Ovary (tissue), 7 donors: ENCODE measurements at regions not wholly inside any gene's neighbourhood (a gene's known extent, or its start where the extent isn't known, plus 50 kb on each side); places are given as distances from the start of the nearest gene placed in this dataset.

Source experiments
- DNase-seq, 5 donors: peaks; one replicate each; pipeline ENCODE4 v3.0.0-alpha.2; 2019 to 2020
- H3K27ac ChIP-seq, 2 donors: fragments of 200-600 bp; one replicate each; pipeline versions ENCODE4 v1.5.1 to v1.8.0; 2019 to 2022
- H3K27me3 ChIP-seq: fragments of 200-600 bp; one replicate; pipeline ENCODE4 v1.8.0; 2022
- H3K36me3 ChIP-seq: fragments of 200-600 bp; sonication (generic); one replicate; pipeline ENCODE4 v1.5.1; 2019
- H3K4me1 ChIP-seq: one replicate; pipeline ENCODE4 v1.8.1; 2013; ENCODE audit warnings: mild to moderate bottlenecking, moderate library complexity; ENCODE audit not compliant: insufficient read depth
- H3K4me3 ChIP-seq: fragments of 200-600 bp; sonication (generic); one replicate; pipeline ENCODE4 v1.5.1; 2017
- H3K9me3 ChIP-seq, 2 donors: fragments of 200-600 bp in 1 of 2; sonication (generic) in 1 of 2; one replicate each; pipeline versions ENCODE4 v1.5.1 to v1.8.1; 2013 to 2019; ENCODE audit warnings: mild to moderate bottlenecking in 1 of 2, moderate library complexity in 1 of 2
- EP300 ChIP-seq: sonication (generic); formaldehyde crosslinking; IDR thresholded peaks from one replicate; pipeline ENCODE4 v1.6.1; 2017; ENCODE audit warnings: antibody characterized with exemption
- POLR2A ChIP-seq: fragments of 450-650 bp; IDR thresholded peaks from one replicate; pipeline ENCODE4 v1.6.1; 2017; ENCODE audit warnings: antibody characterized with exemption, mild to moderate bottlenecking, moderate library complexity
- WGBS, 3 donors: extraction: QIAGEN DNeasy Blood & Tissue Kit in 1 of 3; methylation state at CpG; one replicate each; pipeline versions ENCODE4 v1.1.5 to v1.1.7; 2013 to 2017; 5-methylcytosine and 5-hydroxymethylcytosine counted together
- intact Hi-C, 4 donors: fragments of 100-400 bp; cut with DNase I; formaldehyde crosslinking; loops; one replicate each; pipeline versions ENCODE4 v1.11.0 to v1.15.1; 2022 to 2023
- TF ChIP-seq, protein P1 (sequence below), 3 donors: fragments of 450-650 bp in 2 of 3; fragments of 200-600 bp in 1 of 3; IDR thresholded peaks; one replicate each; pipeline versions ENCODE4 v1.5.1 to v1.8.0; 2016 to 2022; ENCODE audit warnings: antibody characterized with exemption in 3 of 3, mild to moderate bottlenecking in 1 of 3
- donor health status: DM: no; HTN: no; CAD: no; lungs with moderate emphysema.
- donor health status: DM: no; HTN: no; CAD: no.
- donor health status: Bipolar disorder and iron deficiency.
- donor health status: DM: no; HTN: no; CAD: no.
- donor health status: DM: yes; HTN: yes; CAD: no.

DNA sequence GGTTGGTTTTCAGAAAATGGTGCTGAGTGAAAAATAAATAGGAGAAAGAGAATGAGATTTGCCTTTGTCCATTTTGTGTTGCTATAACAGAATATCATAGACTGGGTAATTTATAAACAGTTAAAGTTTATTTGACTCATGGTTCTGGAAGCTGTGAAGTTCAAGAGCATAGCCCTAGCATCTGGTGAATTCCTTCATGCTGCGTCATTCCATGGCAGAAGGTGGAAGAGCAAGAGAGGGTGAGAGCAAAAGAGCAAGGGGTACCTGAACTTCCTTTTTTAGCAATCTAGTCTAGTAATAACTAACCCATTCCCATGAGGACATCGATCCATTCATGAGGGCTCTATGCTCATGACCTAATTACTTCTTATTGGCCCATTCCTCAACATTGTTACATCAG is 209.1 kb upstream of the ZP4 start:
- no peaks in the 10 kb centered on the region for H3K9me3 ChIP-seq
- no peak for DNase-seq
- intact Hi-C loops, result no loop called here
- no peak overlapping the region for H3K27ac ChIP-seq
- H3K36me3 ChIP-seq, result no peaks in the 10 kb centered on the region
- WGBS, 3 donors, result 90 to 94% (median 91%) methylated on average over 2 of the region's 2 CpGs
- no peak overlapping the region for H3K4me3 ChIP-seq
- H3K4me1 ChIP-seq, result no peaks in the 10 kb centered on the region
- TF ChIP-seq, protein P1, sequence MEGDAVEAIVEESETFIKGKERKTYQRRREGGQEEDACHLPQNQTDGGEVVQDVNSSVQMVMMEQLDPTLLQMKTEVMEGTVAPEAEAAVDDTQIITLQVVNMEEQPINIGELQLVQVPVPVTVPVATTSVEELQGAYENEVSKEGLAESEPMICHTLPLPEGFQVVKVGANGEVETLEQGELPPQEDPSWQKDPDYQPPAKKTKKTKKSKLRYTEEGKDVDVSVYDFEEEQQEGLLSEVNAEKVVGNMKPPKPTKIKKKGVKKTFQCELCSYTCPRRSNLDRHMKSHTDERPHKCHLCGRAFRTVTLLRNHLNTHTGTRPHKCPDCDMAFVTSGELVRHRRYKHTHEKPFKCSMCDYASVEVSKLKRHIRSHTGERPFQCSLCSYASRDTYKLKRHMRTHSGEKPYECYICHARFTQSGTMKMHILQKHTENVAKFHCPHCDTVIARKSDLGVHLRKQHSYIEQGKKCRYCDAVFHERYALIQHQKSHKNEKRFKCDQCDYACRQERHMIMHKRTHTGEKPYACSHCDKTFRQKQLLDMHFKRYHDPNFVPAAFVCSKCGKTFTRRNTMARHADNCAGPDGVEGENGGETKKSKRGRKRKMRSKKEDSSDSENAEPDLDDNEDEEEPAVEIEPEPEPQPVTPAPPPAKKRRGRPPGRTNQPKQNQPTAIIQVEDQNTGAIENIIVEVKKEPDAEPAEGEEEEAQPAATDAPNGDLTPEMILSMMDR (IDR thresholded peaks at IDR 0.05), result no peak
- TF ChIP-seq POLR2A (no peak), EP300 (no peak)
- H3K27me3 ChIP-seq, result no peaks in the 10 kb centered on the region

DNA sequence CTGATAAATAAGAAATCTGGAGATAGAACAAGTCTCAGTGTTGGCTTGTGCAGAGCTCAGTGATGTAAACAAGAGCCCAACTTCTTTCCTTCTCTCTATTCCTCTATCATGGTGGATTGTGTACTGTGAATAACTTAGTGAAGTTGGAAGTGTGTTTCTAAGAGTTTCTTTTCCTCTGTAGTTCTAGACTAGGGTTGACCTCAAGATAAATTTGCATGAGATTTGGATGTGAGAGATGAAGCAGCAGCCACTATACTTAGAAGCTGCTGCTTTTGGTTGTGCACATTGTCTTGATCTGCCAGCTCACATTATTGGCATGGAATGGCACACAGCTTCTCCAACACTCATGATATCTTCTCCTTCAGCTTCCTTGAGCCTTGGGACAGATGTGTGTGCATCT is 198.9 kb upstream of the ZP4 start:
- Histone ChIP-seq H3K9me3 (no peaks in the 10 kb centered on the region), H3K27ac (no peak overlapping the region), H3K4me3 (no peak overlapping the region), H3K4me1 (no peaks in the 10 kb centered on the region), H3K36me3 (no peaks in the 10 kb centered on the region), H3K27me3 (no peaks in the 10 kb centered on the region)
- TF ChIP-seq, protein P1 (IDR thresholded peaks at IDR 0.05), result no peak
- no peak for TF ChIP-seq EP300
- TF ChIP-seq POLR2A, result no peak
- intact Hi-C loops, result no loop called here
- no peak for DNase-seq

DNA sequence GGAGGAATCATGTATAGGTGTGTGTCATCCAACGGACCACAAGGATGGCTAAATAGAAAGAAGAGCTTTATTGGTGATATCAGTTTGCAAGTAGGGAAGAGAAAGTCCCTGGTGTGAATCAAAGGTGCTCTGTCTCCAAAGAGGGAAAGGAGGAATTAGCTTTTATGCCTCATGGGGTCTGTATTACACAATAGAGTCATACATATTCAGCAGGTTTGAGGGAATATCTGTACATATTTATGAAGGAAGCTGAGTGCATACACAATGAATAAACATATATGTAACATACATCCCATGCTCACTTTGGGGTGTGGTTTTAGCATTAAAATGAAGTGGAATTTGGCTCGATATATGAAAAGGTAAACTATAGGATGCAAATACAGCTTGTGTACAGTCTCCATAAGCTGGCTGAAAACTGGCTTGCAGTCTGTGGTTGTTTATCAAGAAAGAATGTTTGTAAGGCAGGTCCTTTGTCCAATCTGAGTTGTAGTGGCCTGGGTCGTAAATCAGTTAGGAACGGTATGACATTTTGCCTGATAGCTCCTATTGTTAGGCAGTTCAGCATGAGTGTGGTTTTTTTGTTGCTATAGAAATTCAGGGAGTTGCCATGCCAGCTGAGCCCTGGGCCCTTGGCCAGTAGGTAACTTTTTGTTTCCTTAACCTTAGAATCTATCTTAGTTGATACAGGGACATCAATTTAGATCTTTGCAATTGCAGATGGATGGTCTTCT is 198.0 kb upstream of the ZP4 start:
- TF ChIP-seq POLR2A (no peak), EP300 (no peak)
- TF ChIP-seq, protein P1 (IDR thresholded peaks at IDR 0.05), result no peak
- no peaks in the 10 kb centered on the region for H3K27me3 ChIP-seq
- no peak overlapping the region for H3K27ac ChIP-seq
- no peaks in the 10 kb centered on the region for H3K9me3 ChIP-seq
- 58 to 68% (median 67%) methylated on average over 4 of the region's 4 CpGs for WGBS, 3 donors
- H3K4me3 ChIP-seq, result no peak overlapping the region
- no peak for DNase-seq
- no peaks in the 10 kb centered on the region for H3K36me3 ChIP-seq
- intact Hi-C loops, result no loop called here
- no peaks in the 10 kb centered on the region for H3K4me1 ChIP-seq

DNA sequence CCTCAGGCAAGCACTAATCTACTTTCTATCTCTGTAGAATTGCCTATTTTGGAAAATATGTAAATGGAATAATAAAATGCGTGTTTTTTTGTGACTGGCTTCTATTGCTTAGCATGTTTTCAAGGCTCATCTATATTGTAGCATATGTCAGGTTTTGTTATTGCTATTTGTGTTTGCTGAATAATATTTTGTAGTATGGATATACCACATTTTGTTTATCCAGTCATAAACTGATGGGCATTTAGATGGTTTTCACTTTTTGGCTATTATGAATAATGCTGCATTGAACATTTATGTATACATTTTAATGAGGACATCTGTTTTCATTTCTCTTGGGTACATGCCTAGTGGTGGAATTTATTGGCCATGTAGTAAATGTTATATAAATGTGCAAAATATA is 183.3 kb upstream of the ZP4 start:
- Histone ChIP-seq H3K27ac (no peak overlapping the region), H3K36me3 (no peaks in the 10 kb centered on the region), H3K4me3 (no peak overlapping the region), H3K9me3 (no peaks in the 10 kb centered on the region), H3K27me3 (no peaks in the 10 kb centered on the region), H3K4me1 (no peaks in the 10 kb centered on the region)
- TF ChIP-seq, protein P1 (IDR thresholded peaks at IDR 0.05), result no peak
- TF ChIP-seq POLR2A (no peak), EP300 (no peak)
- intact Hi-C loops, result no loop called here
- DNase-seq, result no peak
- WGBS, 3 donors, result 83 to 92% (median 87%) methylated on average over 1 of the region's 1 CpG
